ENCODE measurements at regions not wholly inside any gene's neighbourhood (a gene's known extent, or its start where the extent isn't known, plus 50 kb on each side); places are given as distances from the start of the nearest gene placed in this dataset.

- H3K36me3 ChIP-seq (ENCODE audit: control insufficient read depth in 2 of 2, extremely low read depth in 1 of 2, insufficient read depth in 2 of 2, low read length in 2 of 2): no peaks in the 10 kb centered on the region
- intact Hi-C loops (cut with micrococcal nuclease): no loop called here
- BruUV-seq (replicated peaks): no TSS peak
- no peaks in the 10 kb centered on the region for H3K9me1 ChIP-seq (replicated peaks; ENCODE audit: control insufficient read depth, extremely low read depth, insufficient read depth, low read length)
- no peaks in the 10 kb centered on the region for H4K20me1 ChIP-seq (replicated peaks; ENCODE audit: control insufficient read depth, extremely low read depth, insufficient read depth, low read length)
- no peak overlapping the region for H3K27ac ChIP-seq (ENCODE audit: insufficient read depth, low read depth, low read length)
- POLR2A ChIA-PET: no interaction called here
- dilution Hi-C loops (cut with MboI; ENCODE audit: extremely low pct_ligation_motif_present, low sequenced_read_pairs): no loop called here
- no peaks in the 10 kb centered on the region for H3K27me3 ChIP-seq (ENCODE audit: control insufficient read depth in 2 of 2, insufficient read depth in 2 of 2, low read length in 2 of 2)
- TF ChIP-seq, protein P1, sequence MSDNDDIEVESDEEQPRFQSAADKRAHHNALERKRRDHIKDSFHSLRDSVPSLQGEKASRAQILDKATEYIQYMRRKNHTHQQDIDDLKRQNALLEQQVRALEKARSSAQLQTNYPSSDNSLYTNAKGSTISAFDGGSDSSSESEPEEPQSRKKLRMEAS (IDR thresholded peaks at IDR 0.05; ENCODE audit: insufficient read depth, insufficient read length): no peak
- TF ChIP-seq EZH2 (IDR thresholded peaks at IDR 0.05; ENCODE audit: borderline replicate concordance, low read depth, low read length, severe bottlenecking) (no peak), GATA2 (IDR thresholded peaks at IDR 0.05; ENCODE audit: insufficient read depth, insufficient read length, low read depth, low read length) (no peak), FOS (IDR thresholded peaks at IDR 0.05; ENCODE audit: borderline replicate concordance, insufficient read depth, low read length) (no peak), POLR2AphosphoS5 (IDR thresholded peaks at IDR 0.05; ENCODE audit: insufficient read depth, low read depth, low read length) (no peak), JUN (IDR thresholded peaks at IDR 0.05; ENCODE audit: borderline replicate concordance, insufficient read depth, insufficient read length, low read depth) (no peak), MYC (IDR thresholded peaks at IDR 0.05; ENCODE audit: low read depth, low read length) (no peak), POLR2A (IDR thresholded peaks at IDR 0.05; ENCODE audit: low read depth, low read length) (no peak)
- TF ChIP-seq, protein P2, sequence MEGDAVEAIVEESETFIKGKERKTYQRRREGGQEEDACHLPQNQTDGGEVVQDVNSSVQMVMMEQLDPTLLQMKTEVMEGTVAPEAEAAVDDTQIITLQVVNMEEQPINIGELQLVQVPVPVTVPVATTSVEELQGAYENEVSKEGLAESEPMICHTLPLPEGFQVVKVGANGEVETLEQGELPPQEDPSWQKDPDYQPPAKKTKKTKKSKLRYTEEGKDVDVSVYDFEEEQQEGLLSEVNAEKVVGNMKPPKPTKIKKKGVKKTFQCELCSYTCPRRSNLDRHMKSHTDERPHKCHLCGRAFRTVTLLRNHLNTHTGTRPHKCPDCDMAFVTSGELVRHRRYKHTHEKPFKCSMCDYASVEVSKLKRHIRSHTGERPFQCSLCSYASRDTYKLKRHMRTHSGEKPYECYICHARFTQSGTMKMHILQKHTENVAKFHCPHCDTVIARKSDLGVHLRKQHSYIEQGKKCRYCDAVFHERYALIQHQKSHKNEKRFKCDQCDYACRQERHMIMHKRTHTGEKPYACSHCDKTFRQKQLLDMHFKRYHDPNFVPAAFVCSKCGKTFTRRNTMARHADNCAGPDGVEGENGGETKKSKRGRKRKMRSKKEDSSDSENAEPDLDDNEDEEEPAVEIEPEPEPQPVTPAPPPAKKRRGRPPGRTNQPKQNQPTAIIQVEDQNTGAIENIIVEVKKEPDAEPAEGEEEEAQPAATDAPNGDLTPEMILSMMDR (IDR thresholded peaks at IDR 0.05; ENCODE audit: extremely low read depth in 1 of 2, insufficient read depth in 1 of 2, low read depth in 1 of 2, low read length in 2 of 2): no peak
- DNase-seq (ENCODE audit: low read depth, low spot score) (no peak), FAIRE-seq (no peak)
- H3K9me3 ChIP-seq (replicated peaks; ENCODE audit: control insufficient read depth, insufficient read depth, low read length): peaks cover 3% of the 10 kb centered on the region
- H3K4me3 ChIP-seq (replicated peaks in 1 of 3; ENCODE audit: insufficient read depth in 1 of 3, low read depth in 1 of 3, low read length in 3 of 3): no peak overlapping the region
- H3K9ac ChIP-seq (replicated peaks; ENCODE audit: extremely low read depth, insufficient read depth, low read length): no peak overlapping the region
- H2AFZ ChIP-seq (ENCODE audit: low read depth, low read length): no peak overlapping the region
- H3K4me1 ChIP-seq (ENCODE audit: control insufficient read depth, extremely low read depth, insufficient read depth, low read length): no peaks in the 10 kb centered on the region
- CTCF ChIA-PET: no interaction called here
- H3K4me2 ChIP-seq (ENCODE audit: insufficient read depth, low read length): no peak overlapping the region
- H3K79me2 ChIP-seq (ENCODE audit: control insufficient read depth, insufficient read depth, low read length): no peaks in the 10 kb centered on the region
Measured at GRCh38 chr2:128867936-128868636, 549.4 kb upstream of the HS6ST1 start.
